GF-D8 (cell line): ENCODE measurements at regions not wholly inside any gene's neighbourhood (a gene's known extent, or its start where the extent isn't known, plus 50 kb on each side); places are given as distances from the start of the nearest gene placed in this dataset.

ENCODE experiments used
- DNase-seq: peaks from one replicate; lab custom pipeline; 2025; lab: John Stamatoyannopoulos, UW

- DNase-seq: no peak
These were observed 54.3 kb downstream of the FAM241B start for GRCh38 chr10:69684020-69684980.

DNA sequence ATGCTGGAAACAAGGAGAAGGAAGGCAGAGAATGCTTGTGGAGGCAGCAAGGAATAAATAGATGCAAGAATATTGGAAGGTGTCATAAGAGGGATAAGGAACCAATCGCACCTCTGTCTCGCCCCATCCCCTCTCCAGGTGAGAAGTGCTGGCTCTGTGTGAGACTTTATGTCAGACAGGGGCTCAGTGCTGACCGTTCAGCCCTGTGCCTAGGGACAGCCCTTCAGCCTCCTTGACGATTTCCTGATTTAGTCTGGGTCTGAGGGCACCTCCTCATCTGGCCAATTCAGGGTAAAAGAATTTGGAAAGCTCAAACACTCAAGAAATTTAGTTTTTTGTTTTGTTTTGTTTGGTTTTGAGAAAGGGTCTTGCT is 54.9 kb downstream of the FAM241B start:
- DNase-seq: no peak

GRCh38 chr10:69685426-69685801 is 55.4 kb downstream of the FAM241B start:
- DNase-seq: no peak

- DNase-seq: no peak
These were observed 55.9 kb downstream of the FAM241B start for GRCh38 chr10:69685802-69686585.

DNA sequence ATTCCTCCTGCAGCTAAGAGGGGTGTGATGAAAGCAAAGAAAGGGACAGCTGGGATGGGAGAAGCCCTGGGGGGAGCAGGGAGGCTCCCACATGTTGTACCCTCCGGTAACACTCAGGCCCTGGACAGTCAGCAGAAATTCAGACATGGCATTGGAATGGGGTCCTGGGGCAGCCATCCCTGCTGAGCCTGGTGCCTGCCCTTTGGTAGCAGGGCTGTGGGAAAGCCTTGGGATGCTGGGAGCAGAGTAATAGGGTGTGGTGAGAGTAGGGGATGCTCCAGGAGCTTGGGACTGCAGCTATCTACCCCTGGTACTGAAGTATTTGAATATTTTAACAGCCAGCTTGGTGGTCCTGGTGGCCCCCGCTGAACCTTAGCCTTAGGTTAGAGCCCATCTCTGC is 56.8 kb downstream of the FAM241B start:
- DNase-seq: no peak

- DNase-seq: no peak
These were observed 57.4 kb downstream of the FAM241B start for GRCh38 chr10:69687426-69687825.

- no peak for DNase-seq
These were observed 62.2 kb downstream of the FAM241B start for GRCh38 chr10:69692267-69692666.

DNA sequence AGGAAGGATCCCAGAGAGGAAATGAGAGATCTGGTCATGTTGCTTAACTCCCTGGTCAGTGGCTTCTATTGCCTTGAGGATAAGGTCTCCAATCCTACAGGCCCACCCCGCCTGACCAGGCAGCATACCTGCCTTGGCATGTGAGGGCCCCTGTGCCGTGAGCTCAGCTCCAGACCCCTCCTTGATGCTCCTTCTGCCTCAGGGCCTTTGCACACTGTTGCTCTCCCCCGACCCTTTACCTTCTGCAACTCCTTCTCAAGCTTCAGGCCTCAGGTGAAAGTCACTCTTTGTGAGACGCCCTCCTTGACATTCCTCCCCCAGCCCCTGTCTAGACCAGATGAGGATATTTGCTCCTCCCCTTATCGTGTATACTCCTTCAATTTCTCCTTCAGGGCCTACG is 62.8 kb downstream of the FAM241B start:
- DNase-seq: no peak

GRCh38 chr10:69693886-69694285 is 63.8 kb downstream of the FAM241B start:
- DNase-seq: no peak

DNA sequence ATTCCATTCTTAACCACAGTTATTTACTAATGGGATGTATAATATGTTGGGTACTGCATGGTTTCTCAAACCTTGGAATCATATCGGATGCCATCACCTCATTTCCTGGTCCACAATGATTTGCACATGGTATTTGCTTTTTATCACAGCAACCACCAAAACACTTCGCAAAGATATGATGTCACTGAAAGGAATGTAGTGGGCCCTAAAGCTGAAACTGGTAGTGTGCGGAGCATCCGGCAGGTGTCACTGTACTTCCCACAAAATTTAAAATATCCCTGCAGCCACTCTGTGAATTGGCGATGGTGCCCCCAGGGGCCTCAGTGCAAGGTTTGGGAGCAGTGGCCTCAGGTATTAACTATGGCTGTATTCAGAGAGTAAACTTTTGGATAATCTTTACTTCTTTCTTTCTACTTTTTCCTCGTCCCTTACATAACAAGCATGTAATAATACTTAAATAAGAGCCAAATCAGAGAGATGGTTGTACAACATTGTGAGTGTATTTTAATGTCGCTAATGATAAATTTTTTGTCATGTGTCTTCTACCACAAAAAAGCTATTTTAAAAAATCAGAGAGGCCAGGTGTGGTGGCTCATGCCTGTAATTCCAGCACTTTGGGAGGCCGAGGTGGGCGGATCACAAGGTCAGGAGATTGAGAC is 66.2 kb downstream of the FAM241B start:
- DNase-seq: no peak

DNA sequence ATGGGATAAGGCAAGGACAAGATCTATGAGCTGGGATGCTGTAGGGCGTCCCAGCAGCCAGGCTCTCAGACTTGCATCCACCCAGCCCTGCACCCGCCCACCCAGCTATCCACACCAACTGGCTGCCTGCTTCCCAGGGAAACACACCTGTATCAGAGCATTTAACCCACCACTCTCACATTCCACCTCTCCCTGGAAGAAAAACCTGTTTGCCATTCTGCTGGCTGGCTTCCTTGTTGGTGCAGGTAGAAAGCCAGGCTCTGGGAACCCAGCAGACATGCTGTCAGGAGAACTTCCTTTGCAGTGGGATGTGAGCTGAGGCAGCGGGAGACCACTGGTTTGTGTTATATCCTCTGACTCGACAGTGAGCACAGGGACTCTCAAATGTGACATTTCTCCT is 67.0 kb downstream of the FAM241B start:
- no peak for DNase-seq

- DNase-seq: no peak
These were observed 73.2 kb downstream of the FAM241B start for GRCh38 chr10:69703256-69703655.

- no peak for DNase-seq
These were observed 74.0 kb downstream of the FAM241B start for GRCh38 chr10:69703766-69704630.

DNA sequence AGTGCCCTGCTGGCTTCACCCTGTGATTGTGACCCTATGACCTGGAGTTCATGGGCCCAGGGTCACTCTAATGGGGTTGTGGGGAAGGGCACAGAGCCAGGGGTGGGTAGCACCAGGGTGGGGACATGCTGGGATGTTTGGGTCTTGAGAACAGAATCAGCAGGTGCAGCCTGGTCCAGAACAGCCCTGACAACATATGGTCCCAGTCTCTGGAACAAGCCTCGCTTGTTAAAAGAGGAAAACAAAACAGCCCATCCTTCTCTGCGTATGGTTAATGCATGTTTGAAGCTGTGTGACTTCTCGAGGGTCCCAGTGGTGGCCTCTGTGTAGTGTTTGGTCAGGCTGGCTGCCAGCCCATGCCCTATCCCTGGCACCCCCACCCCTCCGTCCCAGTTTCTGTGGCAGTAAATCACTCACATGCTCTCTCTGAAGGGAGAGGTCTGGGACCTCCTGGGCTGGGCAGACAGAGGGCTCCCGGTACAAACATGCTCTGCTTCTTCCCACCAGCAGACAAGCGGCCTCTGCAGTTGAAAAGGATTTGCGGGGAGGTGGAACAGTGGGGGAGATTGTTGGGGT is 79.4 kb downstream of the FAM241B start:
- DNase-seq: no peak

DNA sequence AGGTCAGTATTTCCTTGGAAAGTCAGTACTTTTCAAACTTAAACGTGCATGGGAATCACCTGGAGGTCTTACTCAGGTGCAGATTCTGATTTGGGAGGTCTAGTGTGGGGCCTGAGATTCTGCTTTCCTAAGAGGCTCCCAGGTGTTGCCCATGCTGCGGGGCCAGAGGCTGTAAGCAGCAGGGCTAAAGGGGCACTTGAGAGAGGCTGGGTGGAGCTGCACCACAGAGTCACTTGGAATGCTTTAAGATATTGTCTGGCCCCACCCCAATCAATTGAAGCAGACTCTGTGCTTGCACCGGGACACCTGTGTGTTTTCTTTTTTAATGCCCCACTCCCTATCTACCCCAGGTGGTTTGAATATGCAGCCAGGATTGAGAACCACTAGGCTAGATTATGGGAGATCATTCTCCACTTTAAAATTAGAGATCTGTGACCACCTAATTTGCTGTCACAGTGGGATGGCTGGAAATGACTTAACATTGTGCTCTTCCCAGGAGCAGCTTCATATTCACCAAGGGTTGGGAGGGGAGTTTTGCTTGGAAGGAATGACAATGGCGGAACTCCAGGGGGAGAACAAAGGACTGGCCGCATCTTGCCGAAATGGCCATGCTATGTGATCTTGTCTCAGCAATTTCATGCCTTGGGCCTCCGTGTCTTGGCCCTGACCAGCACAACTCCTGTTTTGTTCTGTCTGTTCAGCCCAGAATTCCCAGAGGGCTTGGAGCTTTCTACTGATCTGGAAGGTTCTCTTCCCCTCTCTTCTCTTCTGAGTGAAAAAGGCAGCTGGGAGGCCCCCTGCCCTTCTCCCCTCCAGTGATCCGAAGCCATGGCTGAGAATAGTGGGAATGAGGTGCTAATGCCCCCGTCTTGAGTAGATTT is 80.2 kb downstream of the FAM241B start:
- DNase-seq: no peak

- DNase-seq: no peak
These were observed 82.3 kb downstream of the FAM241B start for GRCh38 chr10:69712342-69712741.

DNA sequence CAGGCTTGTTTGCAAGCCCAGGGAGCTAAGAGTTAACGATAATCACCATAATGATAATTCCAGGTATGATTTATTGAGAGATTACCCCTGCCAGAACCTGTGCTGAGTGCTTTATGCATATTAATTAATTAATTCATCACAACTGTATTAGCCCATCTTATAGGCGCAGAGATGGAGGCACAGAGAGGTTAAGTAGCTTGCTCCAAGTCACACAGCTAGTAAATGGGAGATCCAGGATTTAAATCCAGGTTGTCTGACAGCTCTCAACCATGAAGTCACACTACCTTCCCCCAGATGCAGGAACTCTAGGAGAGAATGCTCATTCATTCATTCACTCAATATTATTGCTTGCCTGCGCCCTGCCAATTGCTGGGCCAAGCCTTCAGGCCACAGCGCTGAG is 84.5 kb downstream of the FAM241B start:
- DNase-seq: no peak

DNA sequence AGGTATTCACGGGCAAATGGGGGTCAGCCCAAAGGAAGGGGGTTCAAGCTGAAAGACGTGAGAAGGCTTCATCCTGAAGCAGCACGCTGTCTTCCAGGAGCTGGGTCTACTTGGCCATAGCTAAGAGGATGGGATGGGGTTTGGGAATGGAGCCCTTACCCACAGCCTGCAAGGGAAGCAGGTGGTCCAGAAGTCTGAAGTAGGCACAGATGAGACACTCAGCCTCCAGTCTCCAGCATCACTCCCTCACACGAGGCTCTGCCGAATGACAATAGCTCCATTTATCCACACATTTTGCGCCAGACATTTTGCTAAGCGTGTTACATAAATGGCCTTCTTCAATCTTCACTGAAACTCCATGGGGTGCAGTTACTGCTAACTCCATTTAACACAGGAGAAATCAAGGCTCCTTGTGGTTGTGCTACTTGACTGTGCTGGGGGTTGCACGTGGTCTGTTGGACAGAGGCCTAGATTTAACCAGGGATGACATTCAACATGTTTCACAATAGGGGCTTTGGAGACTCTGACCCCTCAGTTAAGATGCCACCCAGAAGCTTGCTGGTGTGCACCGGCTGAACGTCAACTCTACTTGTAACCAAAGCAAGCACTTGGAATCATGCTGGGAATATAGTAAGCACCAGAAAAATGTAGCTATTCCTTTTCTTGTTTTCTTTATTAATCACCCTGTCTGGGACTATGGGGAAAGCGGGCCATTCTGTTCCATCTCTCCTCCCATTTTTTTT is 85.3 kb downstream of the FAM241B start:
- DNase-seq: no peak

DNA sequence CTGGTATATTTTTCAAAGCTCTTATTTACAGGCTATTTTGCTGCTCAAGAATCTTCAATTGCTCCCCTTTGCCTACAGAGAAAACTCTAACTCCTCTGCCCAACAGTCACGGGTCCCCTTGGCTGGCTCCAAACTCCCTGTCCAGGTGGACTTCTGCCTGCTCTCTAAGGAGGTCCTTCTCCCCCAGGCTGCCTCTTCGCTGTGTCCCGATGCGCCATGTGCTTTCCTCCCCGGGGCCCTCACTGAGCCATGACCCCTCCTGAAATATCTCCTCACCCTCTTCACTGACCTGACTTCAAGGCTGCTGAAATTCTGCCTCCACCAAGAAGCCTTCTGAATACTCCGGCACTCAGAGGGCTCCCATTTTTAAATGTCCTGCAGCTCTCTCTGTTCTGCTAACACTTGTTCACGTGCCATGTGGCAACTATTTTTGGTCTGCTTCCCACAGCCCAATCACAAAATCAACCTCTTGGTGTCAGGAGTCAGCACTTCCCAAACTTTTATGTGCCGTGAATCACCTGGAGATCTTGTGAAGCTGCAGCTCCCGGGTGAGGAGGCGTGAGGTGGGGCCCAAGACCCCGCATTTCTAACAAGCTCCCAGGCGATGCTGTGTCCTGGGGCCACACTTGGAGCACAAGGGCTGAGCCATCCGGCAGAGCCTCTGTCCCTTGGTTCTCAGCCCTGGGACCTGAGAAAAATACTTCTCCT is 85.7 kb upstream of the COL13A1 start:
- no peak for DNase-seq
